C4-2B (cell line): ENCODE measurements at regions not wholly inside any gene's neighbourhood (a gene's known extent, or its start where the extent isn't known, plus 50 kb on each side); places are given as distances from the start of the nearest gene placed in this dataset.

Experiments
- H3K27ac ChIP-seq: fragments of 450-650 bp; 2 replicates; pipeline ENCODE4 v1.5.1; 2017
- ZFX ChIP-seq: fragments of 450-650 bp; IDR thresholded peaks from 2 replicates; pipeline ENCODE4 v1.6.1; 2017
- TF ChIP-seq, protein P1 (sequence below): fragments of 450-650 bp; conservative IDR thresholded peaks from 2 replicates; pipeline ENCODE4 v1.5.1; 2017; ENCODE audit warnings: mild to moderate bottlenecking

DNA sequence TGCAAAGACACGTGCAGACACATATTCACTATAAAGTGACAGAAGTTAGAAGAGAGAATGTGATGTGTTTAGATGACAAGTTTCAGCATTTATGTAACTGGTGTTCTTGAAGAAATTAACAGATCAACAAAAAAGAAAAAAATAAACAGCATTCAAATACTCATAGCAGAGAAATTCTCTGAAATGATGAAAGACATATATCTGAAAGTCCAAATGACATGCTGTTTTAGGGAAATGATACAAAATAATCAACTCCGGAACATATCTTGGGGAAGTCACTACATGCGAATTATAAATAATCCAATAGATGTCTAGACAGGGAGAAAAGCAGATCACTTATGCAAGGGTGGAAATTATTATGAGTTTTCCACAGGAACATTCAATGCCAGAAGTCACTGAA lies 146.0 kb downstream of the SPANXN4 start:
- H3K27ac ChIP-seq, result no peak overlapping the region
- TF ChIP-seq, protein P1, sequence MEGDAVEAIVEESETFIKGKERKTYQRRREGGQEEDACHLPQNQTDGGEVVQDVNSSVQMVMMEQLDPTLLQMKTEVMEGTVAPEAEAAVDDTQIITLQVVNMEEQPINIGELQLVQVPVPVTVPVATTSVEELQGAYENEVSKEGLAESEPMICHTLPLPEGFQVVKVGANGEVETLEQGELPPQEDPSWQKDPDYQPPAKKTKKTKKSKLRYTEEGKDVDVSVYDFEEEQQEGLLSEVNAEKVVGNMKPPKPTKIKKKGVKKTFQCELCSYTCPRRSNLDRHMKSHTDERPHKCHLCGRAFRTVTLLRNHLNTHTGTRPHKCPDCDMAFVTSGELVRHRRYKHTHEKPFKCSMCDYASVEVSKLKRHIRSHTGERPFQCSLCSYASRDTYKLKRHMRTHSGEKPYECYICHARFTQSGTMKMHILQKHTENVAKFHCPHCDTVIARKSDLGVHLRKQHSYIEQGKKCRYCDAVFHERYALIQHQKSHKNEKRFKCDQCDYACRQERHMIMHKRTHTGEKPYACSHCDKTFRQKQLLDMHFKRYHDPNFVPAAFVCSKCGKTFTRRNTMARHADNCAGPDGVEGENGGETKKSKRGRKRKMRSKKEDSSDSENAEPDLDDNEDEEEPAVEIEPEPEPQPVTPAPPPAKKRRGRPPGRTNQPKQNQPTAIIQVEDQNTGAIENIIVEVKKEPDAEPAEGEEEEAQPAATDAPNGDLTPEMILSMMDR, result no peak
- TF ChIP-seq ZFX, result no peak

DNA sequence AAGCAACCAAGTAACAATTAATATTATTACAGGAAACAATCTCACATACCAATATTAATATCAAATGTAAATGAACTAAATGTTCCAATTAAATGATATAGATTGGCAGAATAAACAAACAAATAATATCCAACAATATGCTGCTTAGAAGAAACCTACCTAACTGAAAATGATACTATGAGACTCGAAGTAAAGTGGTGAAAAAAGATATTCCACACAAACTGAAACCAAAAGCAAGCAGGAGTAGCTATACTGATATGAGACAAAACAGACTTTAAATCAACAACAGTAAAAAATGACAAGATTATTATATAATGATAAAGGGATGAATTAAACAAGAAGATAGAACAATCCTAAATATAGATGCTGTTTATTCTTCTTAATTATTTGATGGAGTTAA lies 140.1 kb downstream of the SPANXN4 start:
- TF ChIP-seq, protein P1, result no peak
- TF ChIP-seq ZFX, result no peak
- no peak overlapping the region for H3K27ac ChIP-seq

DNA sequence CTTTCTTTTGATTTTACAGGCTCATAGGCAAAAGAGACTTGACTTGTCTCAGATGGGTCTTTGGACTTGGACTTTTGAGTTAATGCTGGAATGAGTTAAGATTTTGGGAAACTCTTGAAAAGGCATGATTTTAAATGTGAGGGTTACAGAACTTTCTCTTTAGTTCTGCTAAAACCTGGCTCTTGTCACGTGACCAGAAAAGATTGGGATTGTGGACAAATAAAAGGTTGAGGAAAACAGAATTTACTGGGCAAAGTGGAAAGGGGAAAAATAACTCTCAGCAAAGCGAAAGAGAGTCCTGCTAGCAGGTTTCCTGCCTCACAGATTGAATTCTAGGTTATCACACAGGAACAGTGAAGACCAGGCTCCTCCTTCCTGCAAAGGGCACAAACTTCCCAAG lies 114.0 kb downstream of the SPANXN4 start:
- no peak overlapping the region for H3K27ac ChIP-seq
- TF ChIP-seq, protein P1, result no peak
- no peak for TF ChIP-seq ZFX

DNA sequence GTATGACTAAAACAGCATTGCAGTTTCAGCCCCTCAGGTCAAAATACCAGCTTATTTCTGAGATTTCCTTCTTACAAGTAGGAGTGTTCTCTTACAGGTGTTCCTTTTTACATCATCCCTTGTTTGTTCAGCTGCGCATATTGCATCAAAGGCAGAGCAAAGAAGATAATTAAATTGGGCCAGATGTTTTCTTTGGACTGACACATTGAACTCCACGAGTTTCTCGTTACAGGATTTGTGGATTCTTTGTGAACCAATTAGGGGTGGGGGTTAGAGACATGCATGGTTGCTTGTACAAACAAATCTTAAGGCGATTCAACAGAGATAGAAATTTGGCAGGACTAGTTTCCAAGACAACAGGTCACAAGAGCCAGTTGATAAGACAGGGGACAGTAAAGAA lies 95.7 kb downstream of the SPANXN4 start:
- TF ChIP-seq ZFX, result no peak
- TF ChIP-seq, protein P1, result no peak
- H3K27ac ChIP-seq, result no peak overlapping the region

DNA sequence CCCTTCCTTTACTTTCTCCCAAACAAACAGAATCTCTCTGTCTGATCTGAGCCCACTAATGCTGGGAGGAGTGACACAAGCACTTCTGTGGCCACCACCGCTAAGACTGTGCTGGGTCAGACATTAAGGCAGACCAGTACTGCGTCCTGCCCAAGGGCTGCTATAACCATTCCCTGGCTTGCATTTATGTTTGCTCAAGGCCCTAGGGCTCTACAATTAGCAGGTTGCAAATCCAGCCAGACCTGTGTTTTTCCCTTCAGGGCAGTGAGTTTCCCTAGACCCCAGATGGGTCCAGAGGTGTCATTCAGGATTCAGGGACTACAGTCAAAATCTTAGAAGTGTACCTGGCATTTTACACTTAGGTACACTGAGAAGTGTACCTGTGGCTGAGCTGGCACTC lies 89.7 kb downstream of the SPANXN4 start:
- TF ChIP-seq, protein P1, result no peak
- TF ChIP-seq ZFX, result no peak
- no peak overlapping the region for H3K27ac ChIP-seq

DNA sequence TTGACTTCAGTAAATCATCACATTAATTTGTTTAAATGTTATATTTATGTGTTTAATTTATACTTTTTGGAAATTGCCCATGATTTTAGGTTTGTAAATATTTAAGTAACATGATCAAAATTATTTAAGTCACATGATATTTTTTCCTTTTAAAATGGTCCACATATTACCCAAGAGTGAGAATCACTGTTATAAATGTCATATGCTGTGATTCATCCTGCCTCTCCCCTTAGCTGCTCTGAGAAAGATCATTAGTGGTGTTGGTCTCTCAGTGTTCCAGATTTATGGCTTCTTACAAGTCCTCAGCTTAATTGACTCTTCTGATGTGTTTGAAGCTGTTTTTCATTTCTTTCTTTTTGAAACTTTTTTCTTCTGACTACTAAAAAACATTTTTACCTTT lies 70.1 kb downstream of the SPANXN4 start:
- TF ChIP-seq, protein P1, result no peak
- TF ChIP-seq ZFX, result no peak
- no peak overlapping the region for H3K27ac ChIP-seq

DNA sequence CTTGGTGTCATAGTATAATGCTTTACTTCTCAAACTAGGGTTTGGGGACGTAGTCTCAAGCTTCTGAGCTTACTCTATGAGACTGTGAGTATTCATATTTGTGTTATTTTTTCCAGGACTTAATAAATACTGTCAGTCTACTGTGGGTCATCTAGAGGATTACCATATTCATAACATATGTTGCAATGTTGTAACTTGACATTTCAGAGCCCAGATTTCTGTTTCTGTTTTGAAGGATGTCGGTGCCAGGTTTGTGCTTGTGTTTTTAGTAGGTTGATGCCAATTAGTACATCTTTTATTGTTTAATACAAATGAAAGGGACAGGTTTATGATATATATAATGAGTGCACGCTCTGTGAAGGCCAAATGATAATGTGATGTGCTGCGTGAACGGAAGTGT lies 69.6 kb downstream of the SPANXN4 start:
- no peak overlapping the region for H3K27ac ChIP-seq
- TF ChIP-seq, protein P1, result no peak
- TF ChIP-seq ZFX, result no peak
